Activated CD8-positive, alpha-beta T cell treated with anti-CD3 and anti-CD28 coated beads for 36 hours (primary cell): ENCODE measurements at regions not wholly inside any gene's neighbourhood (a gene's known extent, or its start where the extent isn't known, plus 50 kb on each side); places are given as distances from the start of the nearest gene placed in this dataset.
"Not testable (repeated sequence)": the region's sequence is repeated elsewhere in the genome, so short reads cannot be mapped to it uniquely, and the experiment has no call there.

ENCODE experiments used
- ATAC-seq: fragments of 200-7000 bp; cut with Tn5 transposase; one replicate; pipeline ENCODE4 v1.10.0; 2021; ENCODE audit warnings: mild to moderate bottlenecking, moderate library complexity
- CTCF ChIA-PET: fragments of 350-600 bp; sonication (Branson Sonifier 250); formaldehyde crosslinking; loops from one replicate; lab custom pipeline; 2021; ENCODE audit warnings: antibody characterized with exemption; lab: Charles Lee
- POLR2A ChIA-PET: fragments of 350-600 bp; sonication (Branson Sonifier 250); formaldehyde crosslinking; loops from one replicate; lab custom pipeline; 2021; ENCODE audit warnings: antibody characterized with exemption; lab: Charles Lee
- DNase-seq: peaks from one replicate; pipeline ENCODE4 v3.0.0-alpha.2; 2020
- H3K27ac Mint-ChIP-seq: one replicate; pipeline ENCODE4 v1.8.0; 2021; ENCODE audit warnings: mild to moderate bottlenecking, mixed read lengths
- H3K27me3 Mint-ChIP-seq: one replicate; pipeline ENCODE4 v1.8.0; 2021; ENCODE audit warnings: mixed read lengths
- H3K36me3 Mint-ChIP-seq: one replicate; pipeline ENCODE4 v1.8.0; 2021; ENCODE audit warnings: low read depth, mixed read lengths
- H3K4me1 Mint-ChIP-seq: one replicate; pipeline ENCODE4 v1.8.0; 2021; ENCODE audit warnings: low read depth, mixed read lengths
- H3K4me3 Mint-ChIP-seq: one replicate; pipeline ENCODE4 v1.8.0; 2021; ENCODE audit warnings: mild to moderate bottlenecking, moderate library complexity, mixed read lengths
- H3K9me3 Mint-ChIP-seq: one replicate; pipeline ENCODE4 v1.8.0; 2021; ENCODE audit warnings: mixed read lengths
- CTCF ChIP-seq: fragments of 200-600 bp; IDR thresholded peaks from one replicate; pipeline ENCODE4 v1.8.0; 2022; ENCODE audit warnings: antibody characterized with exemption, mild to moderate bottlenecking
- intact Hi-C: fragments of 100-400 bp; cut with micrococcal nuclease; formaldehyde crosslinking; loops from one replicate; pipeline ENCODE4 v1.10.0; 2022

DNA sequence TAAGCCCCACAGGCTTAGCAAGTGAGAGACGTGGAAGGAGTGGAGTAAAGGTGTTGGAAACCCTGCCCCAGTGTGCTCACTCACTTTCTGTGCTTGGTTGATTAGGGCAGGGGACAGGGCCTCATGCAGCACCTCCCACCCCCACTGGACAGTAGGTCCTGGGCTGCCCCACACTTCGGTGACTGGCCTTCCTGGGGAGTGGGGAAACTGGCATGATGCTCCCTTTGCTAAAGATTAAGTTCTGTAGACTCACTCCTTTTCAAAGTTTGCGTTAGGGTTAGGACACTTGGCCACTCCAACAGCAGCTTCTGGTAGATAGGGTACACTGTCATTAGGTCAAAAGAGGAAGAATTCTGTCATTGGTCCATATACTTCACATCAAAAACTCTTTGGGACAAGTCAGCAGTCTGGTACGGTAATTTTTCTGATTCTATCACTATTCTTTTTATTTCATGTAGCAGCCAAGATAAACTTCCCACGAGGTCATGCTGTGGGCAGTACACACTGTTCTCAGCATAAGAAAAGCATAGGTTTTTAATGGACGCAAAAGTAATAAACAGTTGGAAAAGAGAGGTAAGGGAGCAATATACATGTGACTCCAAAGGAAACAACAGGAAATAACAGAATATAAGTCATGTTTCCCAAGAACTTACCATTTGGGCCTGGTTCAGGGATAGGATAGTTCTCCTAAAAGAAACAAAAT, 106.6 kb upstream of the TERB2 start:
- H3K27me3 Mint-ChIP-seq, H3K36me3 Mint-ChIP-seq, POLR2A ChIA-PET, CTCF ChIA-PET, DNase-seq, H3K4me1 Mint-ChIP-seq, ATAC-seq, H3K9me3 Mint-ChIP-seq, H3K4me3 Mint-ChIP-seq, H3K27ac Mint-ChIP-seq: not testable (repeated sequence)
- intact Hi-C loops = loop anchor here (5.0 kb wide), 1 partner anchor 72 kb away; no protein-coding TSS in a partner anchor

- H3K36me3 Mint-ChIP-seq, H3K27ac Mint-ChIP-seq, H3K4me3 Mint-ChIP-seq, H3K9me3 Mint-ChIP-seq, H3K27me3 Mint-ChIP-seq, H3K4me1 Mint-ChIP-seq: not testable (repeated sequence)
- DNase-seq = peak; percentile 76
- POLR2A ChIA-PET = interaction anchor here (0.7 kb wide), 1 partner anchor 58 kb away, joined by 3 read pairs; no protein-coding TSS in a partner anchor
- TF ChIP-seq CTCF = peak; percentile 94
- CTCF ChIA-PET = interaction anchor here (0.6 to 2.5 kb wide), 35 partner anchors 9 to 281 kb away, joined by 3 to 17 read pairs (median 4); partner anchors contain the start of gene SORD
- intact Hi-C loops = loop anchor here (5.0 kb wide), 1 partner anchor 69 kb away; no protein-coding TSS in a partner anchor
- ATAC-seq = peak; percentile 96
These were observed 103.1 kb upstream of the TERB2 start for GRCh38 chr15:44853304-44853950.

DNA sequence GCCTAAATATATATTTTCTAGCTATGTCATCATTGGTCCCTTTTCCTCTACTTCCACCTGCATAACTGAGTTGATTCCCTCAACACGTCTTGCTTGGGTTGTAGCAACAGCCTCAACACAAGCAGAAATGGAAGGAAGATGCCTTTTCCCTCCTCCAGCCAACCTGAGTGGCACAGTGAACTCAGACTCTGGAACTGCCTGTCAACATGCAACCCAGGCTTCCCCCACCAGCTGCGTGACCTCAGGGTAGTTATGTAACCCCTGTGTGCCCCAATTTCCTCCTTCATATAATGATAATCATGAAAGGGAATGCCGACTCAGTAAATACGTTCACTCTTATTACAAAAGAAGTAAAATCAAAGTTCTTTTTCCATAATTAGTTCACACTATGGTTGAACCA, 101.8 kb upstream of the TERB2 start:
- H3K4me3 Mint-ChIP-seq, DNase-seq, H3K4me1 Mint-ChIP-seq, ATAC-seq, H3K9me3 Mint-ChIP-seq, H3K36me3 Mint-ChIP-seq, H3K27ac Mint-ChIP-seq, POLR2A ChIA-PET, H3K27me3 Mint-ChIP-seq: not testable (repeated sequence)
- CTCF ChIA-PET = interaction anchor here (0.9 to 2.1 kb wide), 3 partner anchors 57 to 266 kb away, joined by 3 to 17 read pairs (median 12); no protein-coding TSS in a partner anchor
- intact Hi-C loops = loop anchor here (5.0 kb wide), 1 partner anchor 68 kb away; no protein-coding TSS in a partner anchor

GRCh38 chr15:44856284-44856683, 100.2 kb upstream of the TERB2 start:
- H3K36me3 Mint-ChIP-seq, DNase-seq, POLR2A ChIA-PET, intact Hi-C loops, H3K9me3 Mint-ChIP-seq, ATAC-seq, H3K4me3 Mint-ChIP-seq, H3K4me1 Mint-ChIP-seq, CTCF ChIA-PET, H3K27me3 Mint-ChIP-seq, H3K27ac Mint-ChIP-seq: not testable (repeated sequence)

DNA sequence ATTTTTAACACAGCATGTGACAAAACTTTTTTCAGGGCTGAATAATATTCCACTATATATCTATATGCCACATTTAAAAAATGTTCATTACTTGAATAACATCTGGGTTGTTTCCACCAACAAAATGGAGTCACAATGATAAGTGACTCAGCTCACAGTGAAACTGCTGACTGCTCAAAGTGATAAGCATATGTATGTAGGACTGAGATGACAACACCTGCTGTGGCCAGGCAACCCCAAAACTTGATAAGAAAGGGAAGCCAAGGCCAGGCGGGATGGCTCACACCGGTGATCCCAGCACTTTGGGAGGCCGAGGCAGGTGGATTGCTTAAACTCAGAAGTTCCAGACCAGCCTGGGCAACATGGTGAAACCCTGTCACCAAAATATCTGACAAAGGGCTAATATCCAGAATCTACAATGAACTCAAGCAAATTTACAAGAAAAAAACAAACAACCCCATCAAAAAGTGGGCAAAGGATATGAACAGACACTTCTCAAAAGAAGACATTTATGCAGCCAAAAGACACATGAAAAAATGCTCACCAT, 99.2 kb upstream of the TERB2 start:
- intact Hi-C loops, H3K4me1 Mint-ChIP-seq: not testable (repeated sequence)

DNA sequence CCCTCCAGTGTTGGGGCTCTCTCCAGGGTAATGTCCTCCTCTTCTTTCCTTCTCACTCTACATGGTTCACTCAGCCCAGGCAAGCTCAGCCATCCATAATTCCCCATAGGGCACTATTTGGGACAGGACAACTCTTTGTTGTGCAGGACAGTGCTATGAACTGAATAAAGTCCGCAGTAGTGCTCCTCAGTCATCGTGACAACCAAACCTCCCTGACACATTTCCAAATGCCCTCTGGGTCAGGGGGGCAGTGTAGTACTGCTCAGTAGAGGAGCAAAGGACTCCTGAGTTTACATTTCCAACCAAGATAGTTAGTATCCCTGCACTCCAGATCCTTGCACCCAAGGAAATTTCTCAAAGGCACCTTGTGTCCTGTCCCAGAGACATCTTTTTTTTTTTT, 97.4 kb upstream of the TERB2 start:
- intact Hi-C loops, H3K27ac Mint-ChIP-seq, POLR2A ChIA-PET, H3K4me3 Mint-ChIP-seq, H3K4me1 Mint-ChIP-seq, H3K9me3 Mint-ChIP-seq, H3K27me3 Mint-ChIP-seq, ATAC-seq, DNase-seq, H3K36me3 Mint-ChIP-seq, CTCF ChIA-PET: not testable (repeated sequence)

More for the DNA sequence above, 99.2 kb upstream of the TERB2 start:
- ATAC-seq, H3K27me3 Mint-ChIP-seq, CTCF ChIA-PET, POLR2A ChIA-PET, H3K27ac Mint-ChIP-seq, H3K36me3 Mint-ChIP-seq, DNase-seq, H3K4me3 Mint-ChIP-seq, H3K9me3 Mint-ChIP-seq: not testable (repeated sequence)

GRCh38 chr15:44860168-44860567, 96.3 kb upstream of the TERB2 start:
- CTCF ChIA-PET, H3K27me3 Mint-ChIP-seq, DNase-seq, H3K36me3 Mint-ChIP-seq, H3K4me3 Mint-ChIP-seq, H3K9me3 Mint-ChIP-seq, H3K27ac Mint-ChIP-seq, intact Hi-C loops, ATAC-seq, POLR2A ChIA-PET, H3K4me1 Mint-ChIP-seq: not testable (repeated sequence)
